AG04449 (cell line): ENCODE measurements at regions not wholly inside any gene's neighbourhood (a gene's known extent, or its start where the extent isn't known, plus 50 kb on each side); places are given as distances from the start of the nearest gene placed in this dataset.
"Not testable (repeated sequence)": the region's sequence is repeated elsewhere in the genome, so short reads cannot be mapped to it uniquely, and the experiment has no call there.

Experiments
- CTCF ChIA-PET: fragments of 350-600 bp; formaldehyde crosslinking; extraction: SDS; loops from one replicate; lab custom pipeline; 2021; ENCODE audit warnings: antibody characterized with exemption; lab: Yijun Ruan, JAX
- POLR2A ChIA-PET: fragments of 400-600, 350-600 bp; formaldehyde crosslinking; extraction: SDS; loops from one replicate; lab custom pipeline; 2020; ENCODE audit warnings: antibody characterized with exemption, inconsistent platforms; lab: Yijun Ruan, JAX
- DNase-seq: peaks from one replicate; pipeline ENCODE4 v3.0.0-alpha.2; 2010; ENCODE audit warnings: low read depth, low spot score
- H3K4me3 ChIP-seq: 2 replicates; pipeline ENCODE4 v1.5.1; 2011; ENCODE audit warnings: low read depth, mild to moderate bottlenecking, control low read depth, low read length
- TF ChIP-seq, protein P1 (sequence below): IDR thresholded peaks from one replicate; pipeline ENCODE4 v1.5.1; 2011; ENCODE audit warnings: mild to moderate bottlenecking, moderate library complexity, low read length, control low read depth, inconsistent platforms; ENCODE audit not compliant: insufficient read depth; ENCODE audit errors: missing control alignments

DNA sequence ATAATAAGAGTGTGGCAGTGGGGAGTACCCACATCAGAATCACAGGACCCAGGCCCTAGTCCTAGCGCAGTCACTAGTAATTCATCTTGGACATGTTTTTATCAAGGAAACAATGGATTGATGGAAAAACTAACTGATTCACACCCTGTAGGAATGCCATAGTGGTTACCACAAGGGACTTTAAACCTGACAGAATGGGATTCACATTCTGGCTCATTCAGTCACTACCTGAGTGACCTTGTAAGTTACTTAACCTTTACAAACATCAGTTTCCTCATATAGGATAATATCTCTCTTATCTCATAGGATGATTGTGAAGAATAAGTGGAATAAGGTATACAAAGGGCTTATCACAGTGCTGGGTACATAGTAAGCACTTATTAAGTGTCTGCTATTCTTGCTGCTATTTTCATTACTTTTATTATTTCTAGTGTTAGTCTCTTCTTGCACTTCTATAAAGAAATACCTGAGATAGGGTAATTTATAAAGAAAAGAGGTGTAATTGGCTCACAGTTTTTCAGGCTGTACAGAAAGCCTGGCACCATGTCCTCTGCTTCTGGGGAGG is 247.5 kb upstream of the KLF3 start:
- CTCF ChIA-PET: no interaction called here
- POLR2A ChIA-PET: no interaction called here
- TF ChIP-seq, protein P1, sequence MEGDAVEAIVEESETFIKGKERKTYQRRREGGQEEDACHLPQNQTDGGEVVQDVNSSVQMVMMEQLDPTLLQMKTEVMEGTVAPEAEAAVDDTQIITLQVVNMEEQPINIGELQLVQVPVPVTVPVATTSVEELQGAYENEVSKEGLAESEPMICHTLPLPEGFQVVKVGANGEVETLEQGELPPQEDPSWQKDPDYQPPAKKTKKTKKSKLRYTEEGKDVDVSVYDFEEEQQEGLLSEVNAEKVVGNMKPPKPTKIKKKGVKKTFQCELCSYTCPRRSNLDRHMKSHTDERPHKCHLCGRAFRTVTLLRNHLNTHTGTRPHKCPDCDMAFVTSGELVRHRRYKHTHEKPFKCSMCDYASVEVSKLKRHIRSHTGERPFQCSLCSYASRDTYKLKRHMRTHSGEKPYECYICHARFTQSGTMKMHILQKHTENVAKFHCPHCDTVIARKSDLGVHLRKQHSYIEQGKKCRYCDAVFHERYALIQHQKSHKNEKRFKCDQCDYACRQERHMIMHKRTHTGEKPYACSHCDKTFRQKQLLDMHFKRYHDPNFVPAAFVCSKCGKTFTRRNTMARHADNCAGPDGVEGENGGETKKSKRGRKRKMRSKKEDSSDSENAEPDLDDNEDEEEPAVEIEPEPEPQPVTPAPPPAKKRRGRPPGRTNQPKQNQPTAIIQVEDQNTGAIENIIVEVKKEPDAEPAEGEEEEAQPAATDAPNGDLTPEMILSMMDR: no peak
- no peak overlapping the region for H3K4me3 ChIP-seq
- DNase-seq: no peak

DNA sequence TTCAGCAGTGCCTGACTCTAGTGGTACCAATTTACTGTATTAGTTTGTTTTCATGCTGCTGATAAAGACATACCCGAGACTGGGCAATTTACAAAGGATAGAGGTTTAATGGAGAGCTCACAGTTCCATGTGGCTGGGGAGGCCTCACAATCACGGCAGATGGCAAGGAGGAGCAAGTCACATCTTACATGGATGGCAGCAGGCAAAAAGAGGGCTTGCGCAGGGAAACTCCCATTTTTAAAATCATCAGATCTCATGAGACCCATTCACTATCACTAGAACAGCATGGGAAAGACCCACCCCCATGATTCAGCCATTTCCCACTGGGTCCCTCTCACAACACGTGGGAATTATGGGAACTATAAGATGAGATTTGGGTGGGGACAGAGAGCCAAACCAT is 243.7 kb upstream of the KLF3 start:
- H3K4me3 ChIP-seq, CTCF ChIA-PET, DNase-seq, POLR2A ChIA-PET: not testable (repeated sequence)

DNA sequence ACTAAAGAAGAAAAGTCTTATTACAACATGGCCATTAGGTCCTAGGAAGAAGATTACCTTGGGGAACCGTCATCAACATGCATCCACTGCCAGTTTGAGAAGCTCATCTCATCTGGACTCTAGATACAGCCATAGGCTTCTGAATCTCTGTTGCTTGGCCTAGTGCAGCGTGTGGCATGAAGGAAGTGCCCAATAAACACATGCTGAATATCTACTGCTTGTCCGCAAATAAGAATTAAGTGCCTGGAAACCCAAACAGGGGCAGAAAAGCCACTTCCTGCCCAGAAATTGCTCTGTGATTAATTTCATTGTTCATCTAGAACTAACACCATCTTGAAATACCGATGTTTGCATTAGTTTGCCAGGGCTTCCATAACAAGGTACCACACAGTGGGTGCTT is 241.1 kb upstream of the KLF3 start:
- CTCF ChIA-PET: no interaction called here
- H3K4me3 ChIP-seq: no peak overlapping the region
- POLR2A ChIA-PET: no interaction called here
- DNase-seq: no peak
- TF ChIP-seq, protein P1: no peak

DNA sequence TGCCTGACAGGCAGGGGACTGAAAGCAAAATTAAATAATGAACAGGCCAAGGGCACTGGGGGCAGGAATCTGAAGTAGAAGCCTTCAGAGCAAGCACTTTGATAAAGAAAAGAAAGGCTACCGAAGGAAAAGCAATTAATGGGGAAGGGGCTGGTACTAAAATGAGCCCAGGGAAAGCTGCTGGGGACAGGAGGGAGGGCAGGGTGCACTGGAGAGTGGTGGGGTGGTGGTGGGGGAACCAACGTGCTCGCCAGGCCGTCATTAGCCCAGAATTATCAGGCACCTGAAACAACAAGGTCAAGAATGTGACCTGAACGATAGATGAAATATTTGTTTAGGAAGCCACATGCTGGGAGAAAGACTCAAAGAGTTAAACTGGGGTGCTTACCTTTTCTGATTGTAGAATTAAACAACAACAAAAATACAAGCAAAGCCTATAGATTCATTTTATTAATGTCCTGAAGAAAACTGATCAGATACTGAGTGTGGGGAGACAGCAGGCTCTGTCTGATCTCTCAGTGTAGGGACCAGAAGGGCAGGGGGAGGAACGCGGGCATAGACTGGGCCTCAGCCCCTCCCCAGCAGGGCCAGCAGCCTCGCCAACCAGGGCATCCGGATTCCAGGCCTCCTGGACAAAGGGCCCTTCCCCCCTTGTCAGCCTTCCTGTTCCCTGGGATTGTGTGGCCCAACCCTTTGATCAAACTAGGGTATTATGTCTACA is 239.7 kb upstream of the KLF3 start:
- TF ChIP-seq, protein P1: no peak

DNA sequence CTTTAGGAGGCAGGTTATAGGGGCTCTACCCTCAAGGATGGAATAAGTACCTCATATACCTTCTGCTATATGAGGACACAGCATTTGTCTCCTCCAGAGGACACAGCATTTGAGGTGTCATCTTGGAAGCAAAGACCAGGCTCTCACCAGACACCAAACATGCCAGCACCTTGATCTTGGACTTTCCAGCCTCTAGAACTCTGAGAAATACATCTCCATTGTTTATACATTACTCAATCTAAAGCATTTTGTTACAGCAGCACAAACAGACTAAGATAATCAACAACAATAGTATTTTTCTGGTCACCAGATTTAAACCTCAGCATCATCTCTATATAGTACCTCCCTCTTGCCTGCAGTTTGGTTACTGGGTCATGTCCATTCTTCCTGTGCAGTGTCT is 237.5 kb upstream of the KLF3 start:
- CTCF ChIA-PET: no interaction called here
- TF ChIP-seq, protein P1: no peak
- DNase-seq: no peak

More for the DNA sequence above, 239.7 kb upstream of the KLF3 start:
- DNase-seq: no peak
- POLR2A ChIA-PET: no interaction called here
- CTCF ChIA-PET: no interaction called here
- H3K4me3 ChIP-seq: no peak overlapping the region

DNA sequence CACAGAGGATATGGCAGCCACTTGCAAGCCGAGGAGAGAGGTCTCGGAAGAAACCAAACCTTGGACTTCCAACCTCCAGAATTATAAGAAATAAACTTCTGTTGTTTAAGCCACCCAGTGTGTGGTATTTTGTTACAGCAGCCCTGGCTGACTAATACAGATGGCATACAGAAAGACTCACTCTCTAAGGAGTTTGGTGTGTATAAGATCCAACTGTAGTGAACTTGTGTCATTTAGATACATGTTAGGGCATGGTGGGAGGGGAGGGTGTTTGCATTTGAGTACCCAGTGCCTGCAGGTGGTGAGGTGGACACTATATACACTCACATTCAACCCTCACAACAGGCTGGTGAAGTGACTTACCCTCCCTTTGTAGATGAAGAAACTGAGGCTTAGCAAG is 233.2 kb upstream of the KLF3 start:
- TF ChIP-seq, protein P1: no peak
- ChIA-PET CTCF (no interaction called here), POLR2A (no interaction called here)

More for the DNA sequence above, 237.5 kb upstream of the KLF3 start:
- POLR2A ChIA-PET: no interaction called here
- H3K4me3 ChIP-seq: no peak overlapping the region

More for the DNA sequence above, 233.2 kb upstream of the KLF3 start:
- no peak overlapping the region for H3K4me3 ChIP-seq
- no peak for DNase-seq
